ENCODE measurements at regions not wholly inside any gene's neighbourhood (a gene's known extent, or its start where the extent isn't known, plus 50 kb on each side); places are given as distances from the start of the nearest gene placed in this dataset.

DNA sequence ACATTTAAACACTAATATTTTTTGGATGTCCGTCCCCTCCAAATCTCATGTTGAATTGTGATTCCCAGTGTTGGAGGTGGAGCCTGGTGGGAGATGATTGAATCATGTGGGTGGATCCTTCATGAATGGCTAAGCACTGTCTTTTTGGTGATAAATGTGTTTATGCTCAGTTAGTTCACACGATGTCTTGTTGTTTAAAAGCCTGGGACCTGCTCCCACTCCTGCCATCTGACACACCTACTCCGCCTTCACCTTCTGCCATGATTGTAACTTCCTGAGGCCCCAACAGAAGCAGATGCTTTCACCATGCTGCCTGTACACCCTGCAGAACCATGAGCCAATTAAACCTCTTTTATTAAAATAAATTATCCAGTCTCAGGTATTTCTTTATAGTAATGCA is 114.7 kb downstream of the TNFAIP3 start:
- TF ChIP-seq, protein P1, sequence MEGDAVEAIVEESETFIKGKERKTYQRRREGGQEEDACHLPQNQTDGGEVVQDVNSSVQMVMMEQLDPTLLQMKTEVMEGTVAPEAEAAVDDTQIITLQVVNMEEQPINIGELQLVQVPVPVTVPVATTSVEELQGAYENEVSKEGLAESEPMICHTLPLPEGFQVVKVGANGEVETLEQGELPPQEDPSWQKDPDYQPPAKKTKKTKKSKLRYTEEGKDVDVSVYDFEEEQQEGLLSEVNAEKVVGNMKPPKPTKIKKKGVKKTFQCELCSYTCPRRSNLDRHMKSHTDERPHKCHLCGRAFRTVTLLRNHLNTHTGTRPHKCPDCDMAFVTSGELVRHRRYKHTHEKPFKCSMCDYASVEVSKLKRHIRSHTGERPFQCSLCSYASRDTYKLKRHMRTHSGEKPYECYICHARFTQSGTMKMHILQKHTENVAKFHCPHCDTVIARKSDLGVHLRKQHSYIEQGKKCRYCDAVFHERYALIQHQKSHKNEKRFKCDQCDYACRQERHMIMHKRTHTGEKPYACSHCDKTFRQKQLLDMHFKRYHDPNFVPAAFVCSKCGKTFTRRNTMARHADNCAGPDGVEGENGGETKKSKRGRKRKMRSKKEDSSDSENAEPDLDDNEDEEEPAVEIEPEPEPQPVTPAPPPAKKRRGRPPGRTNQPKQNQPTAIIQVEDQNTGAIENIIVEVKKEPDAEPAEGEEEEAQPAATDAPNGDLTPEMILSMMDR (conservative IDR thresholded peaks at IDR 0.05; ENCODE audit: control insufficient read depth, insufficient read depth, low read depth, low read length) = no peak
- no peak overlapping the region for H3K4me3 ChIP-seq (ENCODE audit: control insufficient read depth, low read depth, low read length)
- DNase-seq (ENCODE audit: low read depth) = no peak

DNA sequence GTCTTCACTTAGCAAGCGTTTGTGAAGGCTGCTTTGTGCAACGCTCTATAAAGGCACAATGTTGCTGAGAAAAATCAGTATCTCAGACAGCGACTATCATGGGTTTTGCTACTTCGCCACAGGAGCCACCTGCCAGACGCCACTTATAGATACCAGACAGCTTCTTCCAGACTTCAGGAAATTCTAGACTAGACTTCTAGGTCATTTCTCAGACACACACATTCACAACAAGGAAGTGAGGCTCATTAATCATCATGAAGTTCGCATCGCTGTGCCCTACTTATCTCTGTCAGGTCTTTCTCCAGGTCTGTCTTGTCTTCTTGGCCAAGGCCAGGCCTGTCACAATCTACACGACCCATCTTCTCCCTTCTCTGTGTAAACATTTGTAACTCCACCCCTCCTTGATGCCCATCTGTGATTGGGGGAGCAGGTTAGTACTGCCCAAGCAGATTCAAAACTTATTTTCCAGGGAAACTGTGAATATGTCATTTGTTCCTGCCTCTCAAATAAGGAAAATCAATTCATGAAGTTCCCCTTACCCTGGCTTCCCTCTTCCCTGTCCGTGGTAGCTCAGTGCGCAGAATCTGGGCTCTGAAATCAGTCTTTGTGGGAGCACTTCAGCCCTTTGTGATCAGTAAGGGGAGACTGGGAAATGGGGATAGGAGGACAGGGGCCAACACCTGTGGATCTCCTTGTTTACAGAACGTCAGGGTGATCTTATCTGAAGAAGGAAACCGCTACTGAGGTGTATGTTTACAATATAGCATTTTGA is 115.5 kb downstream of the TNFAIP3 start:
- TF ChIP-seq, protein P1 (conservative IDR thresholded peaks at IDR 0.05; ENCODE audit: control insufficient read depth, insufficient read depth, low read depth, low read length) = no peak
- DNase-seq (ENCODE audit: low read depth) = no peak
- H3K4me3 ChIP-seq (ENCODE audit: control insufficient read depth, low read depth, low read length) = no peak overlapping the region

DNA sequence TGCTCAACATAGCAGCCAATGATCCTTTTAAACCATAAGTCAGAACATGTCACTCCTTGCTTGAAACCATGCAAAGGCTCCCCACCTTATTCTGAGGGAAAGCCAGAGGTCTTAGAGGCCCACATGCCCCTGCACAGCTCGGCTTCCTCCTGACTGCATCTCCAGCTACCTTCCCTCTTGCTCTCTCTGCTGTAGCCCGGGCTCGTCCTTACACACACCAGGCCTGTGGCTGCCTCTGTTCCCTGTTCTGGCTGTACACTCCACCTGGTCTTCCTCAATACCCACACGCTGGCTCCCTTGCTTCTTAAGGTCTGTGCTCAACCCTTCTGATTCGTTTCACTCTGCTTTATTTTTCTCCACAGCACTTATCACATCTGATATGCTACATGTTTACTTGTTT is 116.2 kb downstream of the TNFAIP3 start:
- no peak overlapping the region for H3K4me3 ChIP-seq (ENCODE audit: control insufficient read depth, low read depth, low read length)
- DNase-seq (ENCODE audit: low read depth) = no peak
- TF ChIP-seq, protein P1 (conservative IDR thresholded peaks at IDR 0.05; ENCODE audit: control insufficient read depth, insufficient read depth, low read depth, low read length) = no peak

DNA sequence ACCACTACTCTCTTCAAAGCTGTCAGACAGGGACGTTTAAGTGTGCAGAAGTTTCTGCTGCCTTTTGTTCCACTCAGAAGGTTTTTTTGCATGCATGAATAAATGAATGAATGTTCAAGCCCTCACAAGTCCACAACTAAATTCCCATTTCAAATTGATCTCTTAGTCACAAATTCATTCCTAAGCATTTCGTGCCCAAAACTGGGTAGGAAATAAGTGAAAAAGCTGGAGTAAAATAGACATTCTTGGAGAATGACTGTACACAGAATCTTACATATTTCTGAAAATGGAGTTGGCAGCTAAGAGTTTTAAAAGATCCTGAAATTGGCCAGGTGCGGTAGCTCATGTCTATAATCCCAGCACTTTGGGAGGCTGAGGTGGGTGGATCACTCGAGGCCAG is 117.6 kb downstream of the PERP start:
- DNase-seq (ENCODE audit: low read depth) = no peak
- no peak overlapping the region for H3K4me3 ChIP-seq (ENCODE audit: control insufficient read depth, low read depth, low read length)
- TF ChIP-seq, protein P1 (conservative IDR thresholded peaks at IDR 0.05; ENCODE audit: control insufficient read depth, insufficient read depth, low read depth, low read length) = no peak

DNA sequence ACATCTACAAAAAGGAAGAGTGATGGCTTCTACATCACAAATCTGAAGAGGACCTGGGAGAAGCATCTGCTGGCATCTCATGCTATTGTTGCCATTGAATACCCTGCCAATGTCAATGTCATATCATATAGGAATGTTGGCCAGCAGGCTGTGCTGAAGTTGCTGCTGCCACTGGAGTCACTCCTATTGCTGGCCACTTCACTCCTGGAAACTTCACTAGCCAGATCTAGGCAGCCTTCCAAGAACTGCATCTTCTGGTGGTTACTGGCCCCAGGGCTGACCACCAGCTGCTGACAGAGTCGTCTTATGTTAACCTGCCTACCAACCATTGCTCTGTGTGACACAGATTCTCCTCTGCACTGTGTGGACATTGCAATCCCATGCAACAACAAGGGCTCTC is 111.8 kb downstream of the PERP start:
- no peak overlapping the region for H3K4me3 ChIP-seq (ENCODE audit: control insufficient read depth, low read depth, low read length)
- TF ChIP-seq, protein P1 (conservative IDR thresholded peaks at IDR 0.05; ENCODE audit: control insufficient read depth, insufficient read depth, low read depth, low read length) = no peak
- no peak for DNase-seq (ENCODE audit: low read depth)

DNA sequence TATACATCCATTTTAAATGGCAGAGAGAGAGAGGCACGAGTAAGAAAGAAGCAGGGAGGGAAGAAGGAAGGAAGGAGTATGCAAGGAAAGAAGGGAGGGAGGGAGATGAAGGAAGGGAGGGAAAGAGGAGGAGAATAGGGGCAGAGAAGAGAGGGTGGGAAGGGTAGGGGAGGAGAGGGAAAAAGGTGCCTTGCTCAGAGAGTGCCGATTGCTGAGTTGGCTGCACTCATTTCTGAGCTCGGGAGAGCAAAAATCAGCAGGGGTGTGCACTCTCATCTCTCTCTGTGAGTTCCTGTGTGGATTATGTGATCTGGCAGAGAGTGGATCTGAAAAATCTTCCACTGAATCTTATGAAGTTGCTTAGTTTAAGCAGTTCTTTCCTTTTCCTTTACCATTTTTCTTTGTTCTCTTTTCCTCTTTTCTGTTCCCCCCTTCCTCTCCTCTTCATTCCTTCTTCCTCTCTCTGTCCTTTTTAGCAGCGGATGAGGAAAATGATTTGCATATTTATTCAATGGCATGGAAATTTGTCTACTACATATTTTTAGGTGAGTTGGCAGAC is 108.7 kb downstream of the PERP start:
- TF ChIP-seq, protein P1 (conservative IDR thresholded peaks at IDR 0.05; ENCODE audit: control insufficient read depth, insufficient read depth, low read depth, low read length) = no peak
- H3K4me3 ChIP-seq (ENCODE audit: control insufficient read depth, low read depth, low read length) = no peak overlapping the region
- DNase-seq (ENCODE audit: low read depth) = no peak

Measured in fibroblast of mammary gland (primary cell).